ENCODE measurements at regions not wholly inside any gene's neighbourhood (a gene's known extent, or its start where the extent isn't known, plus 50 kb on each side); places are given as distances from the start of the nearest gene placed in this dataset.

DNA sequence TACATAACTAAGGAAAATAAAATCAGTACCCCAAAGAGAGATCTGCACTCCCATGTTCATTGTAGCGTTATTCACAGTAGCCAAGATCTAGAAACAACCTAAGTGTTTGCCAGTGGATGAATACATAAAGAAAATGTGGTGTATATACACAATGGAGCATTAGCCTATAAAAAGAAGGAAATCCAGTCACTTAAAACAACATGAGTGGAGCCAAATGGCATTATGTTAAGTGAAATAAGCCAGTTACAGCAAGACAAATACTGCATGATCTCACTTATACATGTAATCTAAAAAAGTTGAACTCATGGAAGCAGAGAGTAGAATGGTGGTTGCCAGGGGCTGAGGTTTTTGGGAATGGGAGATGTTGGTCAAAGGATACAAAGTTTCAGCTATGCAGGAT lies 508.3 kb upstream of the B3GALT2 start:
- no peaks in the 10 kb centered on the region for H3K27me3 ChIP-seq (ENCODE audit: insufficient read depth, low read depth)

DNA sequence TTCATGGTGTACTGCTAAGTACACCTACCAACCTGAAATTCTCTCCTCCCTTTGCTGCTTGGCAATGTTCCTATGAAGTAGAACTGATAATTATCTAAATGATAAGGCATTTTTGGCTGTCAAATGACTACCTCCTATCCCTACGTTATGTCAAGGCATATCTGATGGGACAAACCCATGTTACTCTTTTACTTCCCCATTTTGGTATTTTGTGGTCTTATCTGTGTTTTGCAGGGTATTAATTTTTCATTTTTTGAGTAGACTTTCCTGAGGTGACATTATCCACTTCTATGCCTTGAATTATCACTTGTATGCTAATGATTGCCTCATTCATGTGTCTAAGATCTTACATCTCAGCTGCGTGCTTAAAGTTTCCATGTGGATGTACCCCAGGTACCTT lies 499.6 kb upstream of the B3GALT2 start:
- POLR2A ChIA-PET (ENCODE audit: unreplicated experiment) = no interaction called here
- Histone ChIP-seq H3K27me3 (ENCODE audit: insufficient read depth, low read depth) (no peaks in the 10 kb centered on the region), H3K79me2 (ENCODE audit: low read depth) (no peaks in the 10 kb centered on the region), H3K4me1 (replicated peaks; ENCODE audit: insufficient read depth) (no peaks in the 10 kb centered on the region), H3K9me2 (ENCODE audit: insufficient read depth) (no peaks in the 10 kb centered on the region), H3F3A (ENCODE audit: insufficient read depth, low read depth) (no peaks in the 10 kb centered on the region), H4K20me1 (ENCODE audit: insufficient read depth) (no peaks in the 10 kb centered on the region), H3K36me3 (ENCODE audit: low read depth) (no peaks in the 10 kb centered on the region), H3K4me3 (no peak overlapping the region), H2AFZ (no peak overlapping the region), H3K9me3 (ENCODE audit: insufficient read depth, low read depth) (no peaks in the 10 kb centered on the region), H3K27ac (no peak overlapping the region), H3K4me2 (no peak overlapping the region)
- CTCF ChIA-PET = no interaction called here
- intact Hi-C loops (cut with micrococcal nuclease; ENCODE audit: unreplicated experiment) = no loop called here
- BruUV-seq (replicated peaks) = no TSS peak
- no peak for TF ChIP-seq EZH2 (IDR thresholded peaks at IDR 0.05; ENCODE audit: low read depth)
- no peak for DNase-seq

More for the DNA sequence above, 508.3 kb upstream of the B3GALT2 start:
- no peak overlapping the region for H2AFZ ChIP-seq
- no peaks in the 10 kb centered on the region for H3K79me2 ChIP-seq (ENCODE audit: low read depth)
- ChIA-PET POLR2A (ENCODE audit: unreplicated experiment) (no interaction called here), CTCF (no interaction called here)
- BruUV-seq (replicated peaks) = no TSS peak
- H3K36me3 ChIP-seq (ENCODE audit: low read depth) = no peaks in the 10 kb centered on the region
- no peak overlapping the region for H3K4me3 ChIP-seq
- H3K27ac ChIP-seq = no peak overlapping the region
- no peak for DNase-seq
- no peaks in the 10 kb centered on the region for H4K20me1 ChIP-seq (ENCODE audit: insufficient read depth)
- no peaks in the 10 kb centered on the region for H3F3A ChIP-seq (ENCODE audit: insufficient read depth, low read depth)
- no peaks in the 10 kb centered on the region for H3K9me3 ChIP-seq (ENCODE audit: insufficient read depth, low read depth)
- intact Hi-C loops (cut with micrococcal nuclease; ENCODE audit: unreplicated experiment) = no loop called here
- H3K9me2 ChIP-seq (ENCODE audit: insufficient read depth) = no peaks in the 10 kb centered on the region
- H3K4me2 ChIP-seq = no peak overlapping the region
- TF ChIP-seq, protein P1, sequence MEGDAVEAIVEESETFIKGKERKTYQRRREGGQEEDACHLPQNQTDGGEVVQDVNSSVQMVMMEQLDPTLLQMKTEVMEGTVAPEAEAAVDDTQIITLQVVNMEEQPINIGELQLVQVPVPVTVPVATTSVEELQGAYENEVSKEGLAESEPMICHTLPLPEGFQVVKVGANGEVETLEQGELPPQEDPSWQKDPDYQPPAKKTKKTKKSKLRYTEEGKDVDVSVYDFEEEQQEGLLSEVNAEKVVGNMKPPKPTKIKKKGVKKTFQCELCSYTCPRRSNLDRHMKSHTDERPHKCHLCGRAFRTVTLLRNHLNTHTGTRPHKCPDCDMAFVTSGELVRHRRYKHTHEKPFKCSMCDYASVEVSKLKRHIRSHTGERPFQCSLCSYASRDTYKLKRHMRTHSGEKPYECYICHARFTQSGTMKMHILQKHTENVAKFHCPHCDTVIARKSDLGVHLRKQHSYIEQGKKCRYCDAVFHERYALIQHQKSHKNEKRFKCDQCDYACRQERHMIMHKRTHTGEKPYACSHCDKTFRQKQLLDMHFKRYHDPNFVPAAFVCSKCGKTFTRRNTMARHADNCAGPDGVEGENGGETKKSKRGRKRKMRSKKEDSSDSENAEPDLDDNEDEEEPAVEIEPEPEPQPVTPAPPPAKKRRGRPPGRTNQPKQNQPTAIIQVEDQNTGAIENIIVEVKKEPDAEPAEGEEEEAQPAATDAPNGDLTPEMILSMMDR (conservative IDR thresholded peaks at IDR 0.05) = no peak
- TF ChIP-seq EZH2 (IDR thresholded peaks at IDR 0.05; ENCODE audit: low read depth) = no peak
- H3K4me1 ChIP-seq (replicated peaks; ENCODE audit: insufficient read depth) = no peaks in the 10 kb centered on the region

DNA sequence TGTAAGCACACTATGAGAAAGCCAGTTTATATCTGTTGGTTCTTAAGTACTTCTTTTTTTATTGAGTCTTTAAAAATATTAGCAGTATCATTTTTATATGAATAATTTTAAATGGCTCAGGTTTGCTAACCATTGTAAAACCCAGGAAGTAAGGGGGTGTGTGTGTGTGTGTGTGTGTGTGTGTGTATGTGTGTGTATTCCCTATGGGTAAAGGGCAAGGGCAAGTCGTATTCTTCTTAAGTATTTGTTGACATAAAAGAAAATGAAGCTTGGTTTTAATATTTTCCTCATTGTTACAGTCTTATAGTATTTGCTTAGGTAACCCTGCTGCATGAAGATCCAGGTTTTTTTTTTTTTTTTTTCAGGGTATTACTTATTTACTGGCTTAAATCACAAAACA lies 495.0 kb upstream of the B3GALT2 start:
- DNase-seq = no peak
- Histone ChIP-seq H3K9me3 (ENCODE audit: insufficient read depth, low read depth) (no peaks in the 10 kb centered on the region), H3K36me3 (ENCODE audit: low read depth) (no peaks in the 10 kb centered on the region), H3K79me2 (ENCODE audit: low read depth) (no peaks in the 10 kb centered on the region), H3K27ac (no peak overlapping the region), H3K9me2 (ENCODE audit: insufficient read depth) (no peaks in the 10 kb centered on the region), H3F3A (ENCODE audit: insufficient read depth, low read depth) (no peaks in the 10 kb centered on the region), H3K4me2 (no peak overlapping the region), H2AFZ (no peak overlapping the region), H3K27me3 (ENCODE audit: insufficient read depth, low read depth) (no peaks in the 10 kb centered on the region), H4K20me1 (ENCODE audit: insufficient read depth) (no peaks in the 10 kb centered on the region), H3K4me3 (no peak overlapping the region), H3K4me1 (replicated peaks; ENCODE audit: insufficient read depth) (no peaks in the 10 kb centered on the region)
- ChIA-PET POLR2A (ENCODE audit: unreplicated experiment) (interaction anchor here (0.6 kb wide), 1 partner anchor 55 kb away, joined by 4 read pairs; no protein-coding TSS in a partner anchor), CTCF (no interaction called here)
- intact Hi-C loops (cut with micrococcal nuclease; ENCODE audit: unreplicated experiment) = no loop called here
- TF ChIP-seq EZH2 (IDR thresholded peaks at IDR 0.05; ENCODE audit: low read depth) = no peak
- TF ChIP-seq, protein P1 (conservative IDR thresholded peaks at IDR 0.05) = no peak
- BruUV-seq (replicated peaks) = no TSS peak

DNA sequence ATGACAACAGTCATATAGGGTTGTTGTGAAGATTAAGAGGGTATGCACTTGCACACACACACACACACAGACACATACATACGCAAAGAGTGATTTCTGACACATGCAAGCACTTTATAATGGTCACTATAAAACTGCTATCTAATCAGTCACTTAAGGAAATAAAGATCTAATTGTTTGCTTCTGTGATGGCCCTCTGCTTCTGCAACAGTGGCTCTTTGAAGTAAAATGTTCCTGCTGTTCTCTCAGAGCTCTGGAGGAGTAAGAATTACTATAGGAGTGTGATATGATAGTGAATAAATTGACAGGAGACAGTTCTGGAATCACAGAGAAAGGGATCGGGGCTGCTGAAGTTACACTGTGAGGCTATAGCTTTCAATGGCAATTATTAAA lies 494.5 kb upstream of the B3GALT2 start:
- no peaks in the 10 kb centered on the region for H3K36me3 ChIP-seq (ENCODE audit: low read depth)

More for the DNA sequence above, 494.5 kb upstream of the B3GALT2 start:
- Histone ChIP-seq H3K27me3 (ENCODE audit: insufficient read depth, low read depth) (no peaks in the 10 kb centered on the region), H3K4me1 (replicated peaks; ENCODE audit: insufficient read depth) (no peaks in the 10 kb centered on the region), H3K79me2 (ENCODE audit: low read depth) (no peaks in the 10 kb centered on the region), H3K9me2 (ENCODE audit: insufficient read depth) (no peaks in the 10 kb centered on the region), H3K4me2 (no peak overlapping the region), H4K20me1 (ENCODE audit: insufficient read depth) (no peaks in the 10 kb centered on the region), H3K9me3 (ENCODE audit: insufficient read depth, low read depth) (no peaks in the 10 kb centered on the region), H2AFZ (no peak overlapping the region), H3F3A (ENCODE audit: insufficient read depth, low read depth) (no peaks in the 10 kb centered on the region), H3K27ac (no peak overlapping the region), H3K4me3 (no peak overlapping the region)
- no TSS peak for BruUV-seq (replicated peaks)
- DNase-seq = no peak
- intact Hi-C loops (cut with micrococcal nuclease; ENCODE audit: unreplicated experiment) = no loop called here
- POLR2A ChIA-PET (ENCODE audit: unreplicated experiment) = no interaction called here
- CTCF ChIA-PET = no interaction called here
- TF ChIP-seq EZH2 (IDR thresholded peaks at IDR 0.05; ENCODE audit: low read depth) = no peak
- TF ChIP-seq, protein P1 (conservative IDR thresholded peaks at IDR 0.05) = no peak

Measured in PC-9 (cell line).